ENCODE measurements at regions not wholly inside any gene's neighbourhood (a gene's known extent, or its start where the extent isn't known, plus 50 kb on each side); places are given as distances from the start of the nearest gene placed in this dataset.
"Not testable (repeated sequence)": the region's sequence is repeated elsewhere in the genome, so short reads cannot be mapped to it uniquely, and the experiment has no call there.

DNA sequence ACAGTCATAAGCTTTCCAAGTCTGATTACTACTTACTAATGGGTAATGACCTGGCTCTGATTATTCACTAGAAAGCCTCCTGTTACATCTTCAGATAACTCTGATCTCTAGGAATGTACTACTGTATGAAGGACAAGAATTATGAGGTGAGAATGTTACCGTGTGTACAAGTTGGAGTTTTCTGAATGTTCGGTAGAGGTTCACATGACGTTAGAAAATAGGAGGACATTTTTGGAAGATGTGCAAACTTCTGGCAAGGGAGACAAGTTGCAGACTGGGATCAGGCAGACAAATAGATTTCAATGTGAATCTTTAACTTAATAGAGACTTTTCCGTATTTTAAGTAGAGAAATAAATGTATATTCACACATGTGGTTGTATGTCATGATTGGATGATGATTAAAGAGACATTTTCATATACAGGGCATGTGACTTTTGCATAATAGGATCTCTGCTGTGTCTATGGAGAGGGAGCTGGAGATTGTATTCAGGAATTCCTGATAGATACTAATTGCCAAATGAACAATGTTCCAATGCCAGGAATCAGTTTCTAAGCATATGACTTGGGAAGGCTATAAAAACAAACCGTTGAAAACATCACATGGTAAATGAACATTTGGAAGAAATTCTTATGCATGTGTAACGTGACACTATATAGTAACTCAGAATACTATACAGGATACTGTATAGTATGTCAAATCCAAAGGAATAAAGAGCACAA lies 1695.8 kb upstream of the PIK3C3 start:
- DNase-seq (ENCODE audit: low read depth) = no peak
- in situ Hi-C loops (cut with HindIII; ENCODE audit: low pct_unique_long_range_greater_than_20kb, low sequenced_read_pairs) = no loop called here

DNA sequence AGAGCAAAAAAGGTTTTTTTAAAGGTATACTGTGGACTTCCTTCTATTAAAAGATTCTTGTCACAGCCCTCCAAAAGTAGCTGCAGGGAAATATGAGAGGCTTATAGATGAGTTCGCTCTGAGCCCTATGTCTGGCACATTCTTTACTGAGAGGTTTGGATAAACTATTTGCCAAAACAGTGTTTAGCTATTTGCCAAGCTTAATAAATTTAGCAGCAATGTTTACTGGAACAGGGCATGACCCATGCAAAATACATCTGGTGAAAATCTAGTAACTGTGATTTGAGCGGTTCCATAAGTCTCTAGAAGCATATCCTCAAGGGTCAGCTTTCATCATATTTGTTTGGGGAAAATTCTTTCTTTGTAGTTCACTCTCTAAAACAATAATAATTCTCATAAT lies 1696.7 kb upstream of the PIK3C3 start:
- DNase-seq (ENCODE audit: low read depth) = no peak
- in situ Hi-C loops (cut with HindIII; ENCODE audit: low pct_unique_long_range_greater_than_20kb, low sequenced_read_pairs) = no loop called here

DNA sequence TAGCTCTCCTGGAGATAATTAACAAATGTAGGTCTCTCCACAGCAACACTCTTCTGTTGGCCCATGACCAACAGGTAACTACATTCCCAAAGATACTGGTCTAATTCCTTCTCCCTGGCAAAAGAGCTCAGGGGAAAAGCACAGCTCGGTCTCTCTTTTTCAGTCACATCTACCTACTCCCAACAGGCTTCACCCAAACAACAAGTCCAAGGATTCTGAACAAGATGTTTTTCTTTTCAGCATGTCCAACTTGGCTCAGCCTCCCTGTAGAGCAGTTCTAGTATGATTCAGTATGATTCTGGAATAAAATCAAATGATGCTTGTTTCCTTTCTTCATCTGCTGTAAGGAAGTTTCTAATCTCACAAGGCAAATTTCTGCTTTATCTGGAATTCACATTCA lies 1704.8 kb upstream of the PIK3C3 start:
- DNase-seq (ENCODE audit: low read depth) = no peak
- in situ Hi-C loops (cut with HindIII; ENCODE audit: low pct_unique_long_range_greater_than_20kb, low sequenced_read_pairs) = no loop called here

DNA sequence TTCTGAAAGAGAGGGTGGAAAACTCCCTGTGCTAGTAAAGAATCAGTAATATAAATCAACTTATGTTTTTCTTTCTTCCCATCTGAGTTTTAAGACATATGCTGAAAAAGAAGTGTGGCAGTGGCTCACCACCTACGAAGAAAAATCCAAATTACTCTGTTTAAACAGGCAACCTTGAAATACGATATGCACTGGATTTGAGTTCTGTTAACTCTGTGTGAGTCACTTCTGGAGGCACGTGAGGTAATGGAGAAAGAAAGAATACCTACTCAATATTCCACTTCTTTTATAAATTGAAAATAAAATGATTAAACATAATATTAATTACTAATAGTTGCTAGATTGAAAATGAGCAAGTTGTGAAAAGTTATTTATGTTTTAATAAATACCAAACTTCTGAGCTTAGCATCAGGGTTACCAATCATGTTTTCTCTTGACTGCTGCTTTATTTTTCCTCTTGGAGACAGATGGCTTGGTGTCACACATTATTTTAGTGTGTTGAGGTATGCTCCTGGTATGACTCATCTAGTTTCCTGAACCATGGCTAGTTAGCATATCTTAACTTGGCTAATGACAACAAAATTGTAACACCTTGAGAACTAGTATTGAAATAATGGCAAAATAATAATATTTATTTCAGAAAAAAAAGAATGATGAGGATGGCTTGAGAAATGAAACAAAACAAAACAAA lies 1705.5 kb upstream of the PIK3C3 start:
- in situ Hi-C loops (cut with HindIII; ENCODE audit: low pct_unique_long_range_greater_than_20kb, low sequenced_read_pairs) = no loop called here
- no peak for DNase-seq (ENCODE audit: low read depth)

DNA sequence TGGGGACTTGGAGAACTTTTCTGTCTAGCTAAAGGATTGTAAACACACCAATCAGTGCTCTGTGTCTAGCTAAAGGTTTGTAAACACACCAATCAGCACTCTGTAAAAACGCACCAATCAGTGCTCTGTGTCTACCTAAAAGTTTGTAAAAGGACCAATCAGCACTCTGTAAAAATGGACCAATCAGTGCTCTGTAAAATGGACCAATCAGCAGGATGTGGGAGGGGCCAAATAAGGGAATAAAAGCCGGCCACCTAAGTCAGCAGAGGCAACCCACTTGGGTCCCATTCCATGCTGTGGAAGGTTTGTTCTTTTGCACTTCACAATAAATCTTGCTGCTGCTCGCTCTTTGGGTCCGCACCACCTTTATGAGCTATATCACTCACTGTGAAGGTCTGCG lies 1709.4 kb upstream of the PIK3C3 start:
- in situ Hi-C loops (cut with HindIII; ENCODE audit: low pct_unique_long_range_greater_than_20kb, low sequenced_read_pairs); DNase-seq (ENCODE audit: low read depth): not testable (repeated sequence)

DNA sequence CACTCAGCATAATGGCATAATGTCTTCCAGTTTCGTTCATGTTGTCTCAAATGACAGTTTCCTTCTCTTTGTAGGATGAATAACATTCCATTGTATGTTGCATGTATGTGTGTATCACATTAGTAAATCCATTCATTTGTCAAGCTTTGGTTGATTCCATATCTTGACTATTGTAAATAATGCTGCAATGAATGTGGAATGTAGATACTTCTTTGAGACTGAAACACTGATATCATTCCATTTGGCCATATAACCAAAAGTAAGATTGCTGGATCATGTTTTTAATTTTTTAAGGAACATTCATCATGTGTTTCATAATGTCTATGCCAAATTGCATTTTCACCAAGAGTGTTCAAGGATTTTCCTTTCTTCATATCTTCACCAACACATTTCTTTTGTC lies 1711.4 kb upstream of the PIK3C3 start:
- no peak for DNase-seq (ENCODE audit: low read depth)
- in situ Hi-C loops (cut with HindIII; ENCODE audit: low pct_unique_long_range_greater_than_20kb, low sequenced_read_pairs) = no loop called here

DNA sequence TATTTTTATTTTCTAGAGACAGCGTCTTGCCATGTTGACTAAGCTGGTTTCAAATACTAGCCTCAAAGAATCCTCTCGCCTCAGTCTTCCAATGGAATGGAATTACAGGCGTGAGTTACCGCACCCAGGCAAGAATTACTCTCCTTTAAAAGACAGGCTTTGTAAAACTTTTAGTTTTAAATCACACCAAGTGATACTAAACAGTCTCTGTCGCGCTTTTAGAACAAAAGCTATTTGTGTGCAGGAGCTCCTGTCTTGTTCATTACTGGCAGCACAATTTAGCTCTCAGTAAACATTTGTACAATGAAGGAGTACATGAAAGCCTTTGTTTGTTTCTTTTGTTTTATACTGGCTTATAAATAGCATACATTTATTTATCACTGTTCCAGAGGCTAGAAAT lies 1719.2 kb upstream of the PIK3C3 start:
- in situ Hi-C loops (cut with HindIII; ENCODE audit: low pct_unique_long_range_greater_than_20kb, low sequenced_read_pairs) = no loop called here
- DNase-seq (ENCODE audit: low read depth) = no peak

DNA sequence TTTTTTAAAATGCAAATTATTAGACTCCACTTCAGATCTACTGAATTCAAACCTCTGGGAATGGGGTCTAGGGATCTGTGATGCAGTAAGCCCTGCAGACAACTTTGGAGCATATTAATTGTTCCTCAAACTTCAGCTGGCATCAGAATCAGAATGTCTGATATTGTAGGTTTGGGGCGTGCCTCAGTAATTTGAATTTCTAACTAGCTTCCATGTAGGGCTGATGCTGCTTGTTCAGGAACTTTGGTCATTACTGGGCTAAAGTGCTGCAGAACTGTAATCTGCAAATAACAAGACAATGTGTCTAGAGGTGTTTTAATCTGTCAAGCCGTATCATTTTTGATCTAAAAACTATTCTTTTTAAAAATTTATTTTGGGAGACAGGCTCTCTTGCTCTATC lies 1719.7 kb upstream of the PIK3C3 start:
- no peak for DNase-seq (ENCODE audit: low read depth)
- in situ Hi-C loops (cut with HindIII; ENCODE audit: low pct_unique_long_range_greater_than_20kb, low sequenced_read_pairs) = no loop called here

DNA sequence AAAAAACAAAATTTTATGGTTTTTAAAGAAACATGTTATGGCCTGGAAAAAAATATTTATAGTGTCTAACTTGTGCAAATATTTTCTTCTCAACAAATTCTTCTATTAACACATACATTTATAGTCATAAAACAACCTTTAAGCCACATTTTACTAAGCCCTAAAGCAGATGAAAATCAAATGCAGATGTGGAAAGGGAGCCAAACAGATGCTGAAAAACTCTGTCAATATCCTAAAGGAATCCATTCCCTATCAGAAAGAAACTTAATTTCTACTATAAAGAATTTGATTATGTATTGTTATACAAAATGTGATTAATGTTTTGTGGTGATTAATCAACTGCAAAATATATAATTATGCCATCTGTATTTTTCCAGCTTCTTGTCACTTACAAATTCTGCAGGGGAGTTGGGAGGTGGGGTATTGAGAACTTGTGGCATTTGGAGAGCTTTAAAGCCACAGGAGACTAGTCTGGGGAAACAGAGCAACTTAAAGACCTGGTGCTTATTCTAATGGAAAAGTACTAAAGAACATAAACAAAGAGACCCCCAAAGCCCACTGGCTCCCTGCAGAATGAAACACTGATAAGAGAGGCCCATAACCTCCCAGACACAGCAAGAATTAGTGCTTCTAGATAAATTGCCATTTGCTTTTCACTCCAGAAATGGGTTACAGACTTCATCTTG lies 1721.0 kb upstream of the PIK3C3 start:
- no peak for DNase-seq (ENCODE audit: low read depth)
- in situ Hi-C loops (cut with HindIII; ENCODE audit: low pct_unique_long_range_greater_than_20kb, low sequenced_read_pairs) = no loop called here

DNA sequence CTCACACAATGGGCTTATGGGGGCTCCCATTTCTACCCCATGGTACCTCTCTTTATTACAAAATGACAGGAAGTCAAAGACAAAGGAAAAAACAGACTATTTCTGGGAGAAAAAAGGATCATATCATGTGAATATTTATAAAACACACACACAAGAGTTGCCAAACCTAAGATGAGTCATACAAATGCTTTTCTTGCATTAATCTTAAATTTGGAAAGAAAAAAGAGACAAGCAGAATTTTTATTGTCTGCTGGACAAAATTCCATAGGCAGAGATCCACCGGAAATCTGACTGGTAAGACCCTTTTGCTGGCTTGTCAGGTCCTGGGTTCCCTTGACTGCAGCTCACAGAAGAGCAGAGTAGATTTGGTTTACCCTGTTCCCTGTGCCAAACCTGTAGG lies 1732.3 kb upstream of the PIK3C3 start:
- DNase-seq (ENCODE audit: low read depth) = no peak

DNA sequence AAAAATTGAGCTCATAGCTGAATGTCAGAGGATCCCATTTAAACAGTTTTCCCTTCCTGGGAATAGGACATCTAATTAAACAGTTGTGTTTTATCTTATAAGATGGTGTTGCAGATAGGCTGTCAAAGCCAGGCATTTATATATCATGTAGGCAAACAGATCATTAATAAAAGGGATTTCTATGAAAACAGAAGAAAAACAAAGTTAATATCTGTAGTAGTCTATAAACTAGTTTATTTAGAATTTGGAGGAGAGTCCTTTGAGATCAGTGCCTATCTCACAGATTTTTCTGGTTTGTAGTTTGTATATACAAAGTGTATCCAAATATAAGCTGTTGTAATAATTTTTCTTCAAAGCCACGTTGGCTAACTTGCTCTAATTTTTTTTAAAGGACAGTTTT lies 1738.2 kb upstream of the PIK3C3 start:
- no peak for DNase-seq (ENCODE audit: low read depth)
- in situ Hi-C loops (cut with HindIII; ENCODE audit: low pct_unique_long_range_greater_than_20kb, low sequenced_read_pairs) = no loop called here

More for the DNA sequence above, 1732.3 kb upstream of the PIK3C3 start:
- in situ Hi-C loops (cut with HindIII; ENCODE audit: low pct_unique_long_range_greater_than_20kb, low sequenced_read_pairs) = no loop called here

DNA sequence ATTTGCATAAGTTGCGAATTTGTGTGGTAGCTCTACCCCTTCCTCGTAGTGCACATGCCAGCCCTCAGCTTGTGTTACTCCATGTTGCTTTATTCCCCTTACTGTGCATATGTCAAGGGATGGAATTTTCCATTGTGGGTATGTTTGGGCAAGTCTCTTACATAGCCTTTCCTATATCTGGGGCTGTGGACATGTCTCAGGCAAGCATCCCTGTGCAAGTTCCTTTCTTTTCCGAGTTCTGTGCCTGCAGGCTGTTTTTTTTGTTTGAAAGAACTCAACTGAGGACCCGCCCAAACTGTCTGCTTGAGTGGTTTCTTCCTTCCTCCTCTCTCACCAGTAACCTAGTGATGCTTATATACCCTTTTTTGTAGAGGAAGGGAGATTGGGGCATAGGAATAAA lies 1739.1 kb upstream of the PIK3C3 start:
- in situ Hi-C loops (cut with HindIII; ENCODE audit: low pct_unique_long_range_greater_than_20kb, low sequenced_read_pairs) = no loop called here
- no peak for DNase-seq (ENCODE audit: low read depth)

DNA sequence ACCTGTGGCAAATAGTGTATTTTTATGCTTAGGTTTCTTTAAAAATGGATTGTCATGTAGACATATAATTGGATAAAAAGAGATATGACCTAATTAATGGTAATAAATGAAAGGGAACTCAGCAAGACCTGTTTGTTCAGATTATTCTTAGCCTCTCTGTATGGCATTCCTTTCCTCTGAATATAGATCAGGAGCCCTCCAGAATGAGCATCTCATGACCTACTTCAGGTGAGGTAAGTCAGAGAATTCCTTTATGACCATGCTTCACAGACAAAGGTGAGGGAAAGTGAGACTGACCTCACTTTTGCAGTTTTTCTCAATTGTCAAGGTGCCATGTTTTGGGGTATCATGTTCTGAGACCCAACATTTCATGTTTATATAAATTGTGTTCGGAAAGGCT lies 1744.3 kb upstream of the PIK3C3 start:
- in situ Hi-C loops (cut with HindIII; ENCODE audit: low pct_unique_long_range_greater_than_20kb, low sequenced_read_pairs) = no loop called here
- no peak for DNase-seq (ENCODE audit: low read depth)

DNA sequence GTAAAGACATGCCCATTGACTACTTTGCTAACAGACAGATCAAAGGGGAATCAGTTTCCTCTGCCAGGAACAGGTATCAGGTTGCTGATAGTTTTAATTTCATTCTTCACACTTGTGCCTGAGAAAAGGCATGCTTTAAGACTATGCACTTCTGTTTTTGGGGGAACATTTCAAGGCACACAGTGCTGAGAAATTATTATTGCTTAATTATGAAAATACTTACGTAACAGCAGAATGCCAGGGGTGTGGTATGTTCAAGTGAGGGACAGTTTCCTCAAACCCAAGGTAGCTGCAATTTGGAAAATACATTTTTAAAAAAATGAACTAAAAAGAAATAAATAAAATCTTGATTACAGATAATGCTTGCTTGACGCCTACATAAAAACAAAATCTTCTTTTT lies 1746.1 kb upstream of the PIK3C3 start:
- in situ Hi-C loops (cut with HindIII; ENCODE audit: low pct_unique_long_range_greater_than_20kb, low sequenced_read_pairs) = no loop called here
- DNase-seq (ENCODE audit: low read depth) = no peak

DNA sequence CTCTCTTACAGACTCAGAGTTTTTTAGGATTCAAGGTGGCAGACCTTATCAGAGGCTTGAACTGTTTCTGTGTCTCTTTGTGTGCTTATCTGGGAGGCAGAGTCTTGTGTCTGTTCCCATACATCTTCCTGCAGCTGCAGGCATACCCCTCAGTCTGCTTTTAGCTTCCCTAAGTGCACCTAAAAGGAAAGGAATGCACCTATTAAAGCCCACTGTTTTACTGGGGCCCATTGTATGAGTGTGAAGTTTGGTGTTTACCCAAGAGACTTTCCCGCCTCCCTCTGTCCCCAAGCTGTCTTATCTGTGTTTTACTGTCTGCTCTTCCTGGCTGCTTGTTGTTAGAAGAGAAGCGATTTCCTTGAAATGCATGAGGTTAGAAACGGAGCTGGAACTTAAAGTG lies 1757.3 kb upstream of the PIK3C3 start:
- no peak for DNase-seq (ENCODE audit: low read depth)
- in situ Hi-C loops (cut with HindIII; ENCODE audit: low pct_unique_long_range_greater_than_20kb, low sequenced_read_pairs) = no loop called here

DNA sequence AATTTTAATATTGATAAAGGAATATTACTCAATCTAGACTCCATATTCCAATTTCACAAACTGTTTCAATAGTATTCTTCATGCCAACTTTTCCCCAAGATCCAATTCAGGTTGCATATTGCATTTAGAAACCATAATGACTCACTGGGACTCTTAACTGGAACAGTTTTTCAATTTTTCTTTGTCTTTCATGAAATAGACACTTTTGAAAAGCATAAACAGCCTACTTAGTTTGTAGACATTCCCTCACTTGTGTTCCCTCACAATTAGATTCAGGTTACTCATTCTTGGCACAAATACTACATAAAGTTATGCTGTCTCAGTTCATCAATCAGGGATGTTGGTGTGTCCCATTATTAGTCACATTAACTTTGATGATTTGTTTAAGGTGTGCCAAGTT lies 1768.4 kb upstream of the PIK3C3 start:
- in situ Hi-C loops (cut with HindIII; ENCODE audit: low pct_unique_long_range_greater_than_20kb, low sequenced_read_pairs) = no loop called here
- DNase-seq (ENCODE audit: low read depth) = no peak

DNA sequence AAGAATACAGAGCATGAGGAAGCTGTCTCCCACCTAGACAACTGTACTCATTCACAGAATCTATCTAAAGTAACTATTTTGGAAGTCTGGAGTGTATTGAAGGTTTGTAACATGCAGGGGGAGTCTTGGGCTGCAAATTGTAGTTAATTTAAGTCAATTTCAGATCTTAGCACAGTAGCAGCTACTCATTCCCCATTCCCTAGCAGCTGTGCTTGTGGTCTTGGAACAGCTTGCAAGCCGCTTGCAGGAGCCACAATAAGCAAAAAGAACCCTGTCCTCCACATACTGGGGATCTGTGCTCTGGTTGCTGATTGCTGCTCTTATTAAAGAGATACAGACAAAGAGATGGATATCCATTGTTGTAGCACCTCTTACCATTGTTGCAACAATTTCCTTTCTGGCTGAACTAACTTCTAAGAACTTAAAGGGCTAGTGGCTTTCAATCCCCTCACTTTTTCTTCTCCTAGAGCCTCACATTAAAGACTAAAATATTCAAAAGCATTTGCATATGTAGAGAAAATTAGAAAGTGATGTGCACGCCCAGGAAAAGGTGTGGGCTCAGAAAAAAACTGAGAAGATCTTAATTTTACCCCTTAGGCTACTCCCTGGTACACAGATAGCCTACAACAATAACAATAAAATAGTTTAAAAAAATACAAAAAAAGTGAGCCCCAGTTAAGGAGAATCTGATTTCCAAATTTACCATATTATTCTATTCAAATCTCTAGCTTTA lies 1775.1 kb upstream of the PIK3C3 start:
- in situ Hi-C loops (cut with HindIII; ENCODE audit: low pct_unique_long_range_greater_than_20kb, low sequenced_read_pairs) = no loop called here

DNA sequence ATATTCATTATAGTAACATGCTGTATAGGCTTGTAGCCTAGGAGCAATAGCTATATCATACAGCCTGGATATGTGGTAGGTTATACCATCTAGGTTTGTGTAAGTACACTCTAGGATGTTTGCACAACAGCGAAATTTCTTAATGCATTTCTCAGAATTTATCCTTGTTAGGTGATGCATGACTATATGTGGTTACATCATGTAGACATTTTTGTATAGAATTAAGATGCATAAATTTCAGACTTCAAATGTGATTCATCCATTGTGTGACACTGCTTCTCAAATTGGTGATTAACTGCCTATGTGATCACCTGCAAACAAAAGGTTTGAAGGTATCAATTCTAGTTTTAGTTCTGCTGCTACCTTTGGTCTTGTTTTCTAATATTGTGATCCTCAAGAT lies 1787.0 kb upstream of the PIK3C3 start:
- no peak for DNase-seq (ENCODE audit: low read depth)
- in situ Hi-C loops (cut with HindIII; ENCODE audit: low pct_unique_long_range_greater_than_20kb, low sequenced_read_pairs) = no loop called here

More for the DNA sequence above, 1775.1 kb upstream of the PIK3C3 start:
- no peak for DNase-seq (ENCODE audit: low read depth)

DNA sequence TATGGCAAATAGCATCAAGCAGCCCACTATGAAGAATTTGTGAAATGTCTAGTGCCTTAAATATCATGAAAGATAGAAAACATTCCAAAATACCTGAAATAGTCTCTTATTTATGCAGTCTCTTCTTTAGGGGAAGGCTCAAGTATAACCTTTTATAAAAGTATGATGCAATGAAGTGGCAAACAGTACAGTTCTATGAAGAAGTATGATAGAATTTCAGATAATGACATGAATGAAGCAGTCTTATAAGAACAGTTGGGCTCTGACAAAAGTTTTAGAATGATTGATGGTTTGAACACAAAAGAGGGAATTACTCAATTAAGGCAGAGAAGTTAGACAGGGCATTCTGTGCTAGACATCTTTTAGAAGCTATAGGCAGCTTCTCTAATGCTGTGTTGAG lies 1791.8 kb upstream of the PIK3C3 start:
- DNase-seq (ENCODE audit: low read depth) = no peak
- in situ Hi-C loops (cut with HindIII; ENCODE audit: low pct_unique_long_range_greater_than_20kb, low sequenced_read_pairs) = no loop called here

Measured in Caki2 (cell line).